Ammon's horn (tissue), 1 donor: ENCODE measurements at regions not wholly inside any gene's neighbourhood (a gene's known extent, or its start where the extent isn't known, plus 50 kb on each side); places are given as distances from the start of the nearest gene placed in this dataset.

ENCODE experiments used
- DNase-seq: peaks from one replicate; pipeline ENCODE4 v3.0.0-alpha.2; 2016; ENCODE audit warnings: low spot score

DNA sequence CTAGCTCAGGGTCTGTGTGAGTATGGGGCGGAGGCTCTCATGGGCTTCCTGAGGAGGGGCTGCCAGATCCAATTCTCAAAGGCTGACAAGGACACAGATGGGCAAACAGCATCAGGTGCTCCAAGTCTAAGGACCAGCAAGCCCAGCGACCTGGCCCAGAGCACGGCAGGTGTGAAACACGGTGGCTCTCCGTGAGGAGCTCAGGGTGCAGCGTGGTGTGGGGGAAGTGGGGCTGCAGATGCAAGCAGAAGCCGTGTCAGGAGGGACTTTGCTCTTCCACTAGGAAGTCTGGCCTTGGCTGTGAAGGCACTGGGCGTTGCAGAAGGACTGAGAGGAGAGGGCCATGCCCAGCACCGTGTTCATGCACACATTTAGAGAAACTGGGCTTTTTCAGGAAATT lies 420.0 kb downstream of the GADD45G start:
- DNase-seq: no peak

DNA sequence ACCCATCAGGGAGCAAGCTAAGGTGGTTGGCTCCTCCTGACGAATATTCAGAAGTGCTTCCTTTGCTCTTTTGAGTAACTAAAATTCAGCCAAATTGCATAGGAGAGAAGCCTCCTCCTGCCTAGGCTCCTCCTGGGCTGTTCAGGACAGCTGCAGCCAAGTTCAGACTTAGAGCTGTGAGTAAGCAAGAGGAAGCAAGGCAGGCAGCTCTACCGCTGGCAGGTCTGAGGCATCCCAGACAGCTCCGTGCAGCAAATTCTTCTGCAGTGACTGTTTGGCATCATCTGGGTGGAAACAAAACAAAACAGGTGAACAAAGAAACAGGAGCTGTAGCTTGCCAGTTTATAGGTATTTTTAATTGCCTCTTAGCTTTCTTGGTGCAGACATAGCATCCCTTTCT lies 421.0 kb downstream of the GADD45G start:
- no peak for DNase-seq

DNA sequence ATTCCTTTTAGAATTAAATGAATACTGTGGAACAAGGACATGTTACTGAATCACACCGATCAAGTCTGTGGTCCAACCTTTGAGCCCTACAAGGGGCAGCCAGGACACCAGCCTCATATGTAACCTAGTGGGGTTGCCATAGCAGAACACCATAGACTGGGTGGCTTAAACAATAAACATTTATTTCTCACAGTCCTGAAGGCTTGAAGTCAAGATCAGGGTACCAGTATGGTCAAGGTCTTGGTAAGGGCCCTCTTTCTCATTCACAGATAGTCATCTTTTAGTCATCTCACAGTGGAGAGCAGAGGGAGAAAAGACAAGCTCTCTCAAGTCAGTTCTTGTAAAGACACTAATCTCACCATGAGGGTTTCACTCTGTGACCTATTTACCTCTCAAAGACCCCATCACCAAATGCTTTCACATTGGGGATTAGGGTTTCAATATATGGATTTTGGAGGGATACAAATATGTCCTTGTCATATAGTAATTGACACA lies 422.5 kb downstream of the GADD45G start:
- no peak for DNase-seq

DNA sequence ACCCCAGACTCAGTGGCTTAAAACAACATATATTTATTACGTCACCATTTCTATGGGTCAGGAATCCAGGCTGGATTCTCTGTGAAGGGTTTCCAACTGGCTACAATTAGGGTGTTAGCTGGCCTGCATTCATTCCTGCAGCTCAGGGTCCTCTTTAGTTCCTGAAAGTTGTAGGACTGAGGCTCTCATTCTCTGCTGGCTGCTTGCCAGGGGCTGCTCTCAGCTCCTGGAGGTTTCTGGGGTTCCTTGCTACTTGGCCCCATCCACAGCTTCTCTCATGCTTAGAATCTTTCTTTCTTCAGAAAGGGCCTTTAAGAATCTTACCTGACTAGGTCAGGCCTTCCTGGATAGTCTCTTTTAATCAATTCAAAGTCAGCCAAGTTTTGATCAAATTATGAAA lies 424.6 kb downstream of the GADD45G start:
- DNase-seq: no peak

DNA sequence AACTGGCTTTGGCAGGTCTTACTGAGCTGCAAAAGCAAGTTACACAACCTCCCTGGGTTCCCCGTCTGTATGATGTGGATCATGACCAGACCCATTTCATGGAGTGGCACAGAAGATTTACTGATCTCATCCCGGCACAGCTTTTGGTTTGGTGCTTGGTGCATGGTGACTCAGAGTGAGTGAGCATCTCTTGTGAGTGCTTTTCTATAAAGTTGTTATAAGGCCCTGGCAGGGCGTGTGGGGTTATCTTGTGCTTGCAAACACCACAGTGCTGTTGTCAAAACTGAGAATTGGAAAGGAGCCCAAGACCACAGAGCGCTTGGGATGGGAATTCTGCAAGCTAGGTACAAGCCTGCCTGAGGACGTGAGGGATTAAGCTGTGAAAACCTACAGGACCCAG lies 425.2 kb downstream of the GADD45G start:
- DNase-seq: no peak

DNA sequence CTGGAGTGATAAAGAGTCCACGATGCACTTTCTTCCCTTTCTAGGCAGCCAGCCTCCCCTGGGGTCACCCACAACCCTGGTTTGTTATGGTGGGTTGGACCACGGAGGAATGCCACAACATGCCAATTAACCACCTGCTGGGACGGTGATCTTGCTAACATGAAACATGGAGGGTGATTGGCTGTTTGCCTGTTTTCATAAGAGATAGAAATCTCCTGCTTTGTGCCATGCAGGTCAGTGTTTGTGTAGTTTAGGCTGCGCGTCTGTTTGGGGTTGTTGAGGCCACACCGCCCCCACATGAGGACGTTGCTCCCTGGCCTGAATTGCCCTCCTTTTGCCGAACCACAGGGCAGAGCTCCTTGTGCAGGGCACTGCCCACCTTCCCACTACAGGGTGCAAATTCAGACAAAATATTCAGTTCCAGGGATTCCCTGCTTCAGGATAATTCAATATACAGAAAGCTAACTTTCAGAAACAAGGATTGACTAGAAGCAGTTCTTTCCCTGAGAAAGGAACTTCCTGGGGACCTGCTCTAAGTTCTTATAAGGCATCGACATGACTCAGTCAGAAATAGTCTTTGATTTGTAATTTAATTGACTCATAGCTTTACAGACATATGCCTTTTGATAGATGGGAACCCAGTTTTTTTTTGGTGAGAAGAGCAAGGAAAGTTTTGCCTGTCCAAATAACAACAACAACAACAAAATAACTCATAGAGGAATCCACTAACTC lies 427.6 kb downstream of the GADD45G start:
- no peak for DNase-seq

DNA sequence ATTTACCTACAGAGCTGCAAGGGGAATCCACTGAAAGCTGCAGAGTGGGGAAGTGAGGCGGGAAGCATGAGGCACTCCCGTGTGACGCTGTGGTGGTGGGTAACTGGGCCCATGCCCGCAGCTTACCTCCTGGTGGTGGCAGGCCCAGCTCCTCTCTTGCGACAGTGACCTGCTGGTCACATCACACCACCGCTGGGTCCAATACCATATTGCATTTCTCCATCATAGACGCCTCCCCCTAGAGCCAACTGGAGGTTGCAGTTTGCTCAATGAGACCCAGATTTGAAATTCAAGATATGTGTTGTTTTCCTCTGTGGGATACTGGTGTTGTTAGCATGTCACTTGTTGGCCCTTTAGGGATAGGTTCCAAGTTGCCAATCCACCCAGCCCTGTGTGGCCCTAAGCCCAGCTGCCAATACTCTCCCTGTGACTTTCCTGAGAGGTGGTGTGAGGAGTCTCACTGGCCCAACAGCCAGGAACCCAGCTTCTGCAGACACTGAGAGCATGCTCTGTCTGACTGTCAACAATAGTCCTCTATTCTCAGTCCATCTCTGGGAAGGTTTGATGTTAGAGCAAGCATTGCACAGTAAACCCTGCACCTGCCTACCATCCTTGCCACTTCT lies 428.3 kb downstream of the GADD45G start:
- no peak for DNase-seq

DNA sequence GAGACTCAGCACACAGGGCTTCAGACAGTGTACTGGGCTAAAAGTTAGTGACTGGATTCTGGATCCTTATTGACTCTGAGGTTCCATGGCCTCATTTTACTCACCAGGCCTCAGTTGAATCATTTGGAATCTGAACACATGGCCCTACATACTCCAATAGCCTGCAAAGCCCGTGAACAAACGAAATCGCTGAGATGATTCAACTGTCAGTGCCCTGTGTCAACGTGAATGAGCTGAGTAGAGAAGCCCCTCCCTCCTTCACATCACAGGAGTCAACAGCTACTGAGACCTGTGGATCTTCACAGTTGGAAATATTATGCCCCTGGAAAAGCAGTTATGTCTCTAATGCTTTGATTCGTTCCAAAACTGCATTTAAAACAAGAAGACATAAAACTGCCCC lies 429.3 kb downstream of the GADD45G start:
- no peak for DNase-seq

DNA sequence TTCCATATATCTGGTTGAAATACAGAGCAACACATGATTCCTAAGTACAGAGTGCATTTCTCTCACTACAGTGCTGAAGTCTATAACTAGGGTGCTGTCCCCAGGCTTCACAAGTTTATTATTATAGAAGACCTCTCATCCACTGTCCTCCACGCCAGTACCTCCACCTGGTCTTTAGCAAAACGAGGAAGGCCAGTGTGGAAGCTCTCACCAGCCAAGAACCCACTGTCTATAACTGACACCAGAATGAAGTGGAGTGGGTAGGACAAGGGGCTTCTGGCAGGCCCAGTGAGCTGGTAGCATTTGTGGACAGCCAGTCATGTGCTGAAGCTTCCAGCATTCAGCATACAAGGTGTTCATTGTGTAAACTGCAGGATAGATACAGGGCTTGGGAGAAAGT lies 430.7 kb downstream of the GADD45G start:
- no peak for DNase-seq

DNA sequence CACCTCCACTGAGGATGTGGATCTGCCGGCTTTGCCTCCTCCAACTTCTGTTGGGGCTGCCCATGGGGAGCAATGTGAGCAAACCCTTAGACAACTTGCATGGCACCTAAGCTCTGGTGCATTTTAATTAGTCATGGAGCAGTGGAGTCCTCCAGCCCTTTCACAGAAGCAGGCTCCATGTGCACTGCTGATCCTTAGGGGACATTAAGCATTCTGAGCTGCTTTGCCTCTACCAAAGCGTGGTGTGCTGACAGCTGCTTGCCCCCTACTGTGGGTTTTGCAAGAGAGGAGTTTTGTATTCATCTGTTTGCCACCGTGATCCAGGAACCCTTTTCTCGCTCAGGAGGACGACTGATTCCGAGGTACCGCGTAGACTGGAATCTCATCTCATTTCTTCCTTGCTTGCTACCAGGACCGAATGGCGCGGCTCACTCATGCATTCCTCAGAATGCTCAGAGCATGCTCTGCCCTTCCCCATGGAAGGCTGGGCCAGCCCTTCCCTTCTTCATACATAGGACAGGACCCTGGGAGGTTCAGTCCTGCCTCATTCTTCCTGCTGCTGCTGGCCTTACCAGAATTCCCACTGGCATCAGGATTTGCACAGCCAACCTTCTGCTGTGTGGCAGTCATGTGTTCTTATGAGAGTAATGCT lies 432.5 kb downstream of the GADD45G start:
- no peak for DNase-seq

DNA sequence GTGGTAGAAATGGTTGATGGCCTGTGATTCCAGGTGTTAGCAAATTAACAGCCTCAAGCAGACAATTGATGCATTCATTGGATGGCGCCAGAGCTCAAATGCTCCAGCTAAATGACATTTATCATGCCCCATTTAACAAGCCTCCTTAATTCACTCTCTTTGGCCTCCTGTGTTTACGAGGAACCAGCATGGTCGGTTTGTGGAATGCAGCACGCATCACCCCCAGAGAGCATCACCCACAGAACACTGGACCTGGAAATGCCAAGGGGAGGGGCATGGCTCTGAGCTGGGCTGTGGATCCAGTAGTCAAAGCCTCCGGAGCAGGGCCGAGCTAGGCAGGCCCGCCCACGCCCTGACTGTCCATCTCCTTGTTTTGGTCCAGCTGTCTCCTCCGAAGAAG lies 434.0 kb downstream of the GADD45G start:
- no peak for DNase-seq

DNA sequence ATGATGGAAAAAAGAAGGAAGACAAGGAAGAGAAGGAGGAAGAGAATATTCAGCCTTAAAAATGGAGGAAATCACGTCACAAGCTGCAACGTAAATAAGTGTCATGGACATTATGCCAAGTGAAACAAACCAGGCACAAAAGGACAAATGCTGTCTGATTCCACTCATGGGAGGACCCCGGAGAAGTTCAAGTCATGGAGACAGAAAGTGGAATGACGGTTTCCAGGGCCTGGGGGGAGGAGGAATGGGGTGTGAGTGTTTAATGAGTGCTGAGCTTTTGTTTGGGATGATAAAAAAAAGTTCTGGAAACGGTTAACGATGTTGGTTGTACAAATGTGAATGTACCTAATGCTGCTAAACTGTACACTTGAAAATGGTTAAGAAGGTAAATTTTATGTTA lies 439.5 kb downstream of the GADD45G start:
- DNase-seq: no peak

DNA sequence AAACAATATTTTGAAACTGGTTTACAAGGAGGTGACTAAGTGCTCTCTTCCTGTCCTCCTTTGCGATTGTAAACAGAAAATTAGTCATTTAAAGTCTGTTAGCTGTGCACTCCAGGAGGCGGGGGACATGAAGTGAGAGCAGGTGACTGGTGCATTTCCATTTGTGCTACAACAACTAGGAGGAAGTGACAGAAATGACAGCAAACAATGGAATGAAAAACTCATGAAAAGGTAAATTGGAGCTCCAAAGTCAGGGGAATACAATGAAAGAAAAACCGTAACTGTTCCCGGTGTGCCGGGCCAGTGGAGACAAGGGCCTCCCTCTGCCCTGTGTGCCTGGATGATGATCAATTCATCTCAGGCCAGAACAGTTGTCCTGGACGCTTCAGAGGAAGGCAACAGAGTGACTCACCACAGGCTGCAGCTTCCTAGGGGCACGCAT lies 439.9 kb downstream of the GADD45G start:
- DNase-seq: no peak

DNA sequence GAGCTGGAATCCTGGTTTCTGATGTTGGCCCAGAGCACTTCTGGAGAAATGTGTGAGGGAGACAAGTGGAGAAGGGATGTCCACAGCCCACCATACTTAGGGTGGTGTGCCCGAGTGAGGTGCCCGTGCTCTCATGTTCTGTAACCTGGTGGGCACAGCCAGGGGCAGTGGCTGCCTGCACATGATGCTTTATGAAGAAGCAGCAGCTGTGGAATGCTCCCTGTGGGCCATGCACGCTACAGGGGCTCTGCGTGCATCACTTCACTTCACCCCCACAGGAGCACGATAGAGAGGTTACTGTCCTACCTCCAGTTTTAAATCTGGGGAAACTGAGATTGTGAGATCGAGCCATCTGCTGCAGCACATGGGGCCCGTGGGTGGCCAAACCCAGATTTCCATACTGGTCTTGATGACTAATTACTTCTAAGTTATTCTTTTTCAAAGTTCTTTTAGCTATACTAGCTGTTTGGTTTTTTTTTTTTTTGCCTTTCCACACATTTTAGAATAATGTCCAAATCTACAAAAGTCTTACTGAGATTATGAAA lies 441.6 kb downstream of the GADD45G start:
- no peak for DNase-seq

DNA sequence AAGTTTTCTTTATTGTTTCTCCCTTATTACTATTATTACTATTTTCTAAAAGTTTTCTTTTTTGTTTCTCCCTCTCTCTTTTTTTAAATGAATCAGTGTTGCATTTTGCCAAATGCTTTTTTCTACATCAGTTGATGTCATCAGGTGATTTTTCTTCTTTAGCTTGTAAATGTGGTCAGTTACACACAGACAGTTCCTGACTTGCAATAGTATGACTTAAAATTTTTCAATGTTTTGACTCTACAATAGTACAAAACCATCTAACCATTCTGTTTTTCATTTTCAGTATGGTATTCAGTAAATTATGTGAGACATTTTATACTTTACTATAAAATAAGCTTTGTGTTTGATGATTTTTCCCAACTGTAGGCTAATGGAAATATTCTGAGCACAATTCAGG lies 443.0 kb downstream of the GADD45G start:
- DNase-seq: no peak

DNA sequence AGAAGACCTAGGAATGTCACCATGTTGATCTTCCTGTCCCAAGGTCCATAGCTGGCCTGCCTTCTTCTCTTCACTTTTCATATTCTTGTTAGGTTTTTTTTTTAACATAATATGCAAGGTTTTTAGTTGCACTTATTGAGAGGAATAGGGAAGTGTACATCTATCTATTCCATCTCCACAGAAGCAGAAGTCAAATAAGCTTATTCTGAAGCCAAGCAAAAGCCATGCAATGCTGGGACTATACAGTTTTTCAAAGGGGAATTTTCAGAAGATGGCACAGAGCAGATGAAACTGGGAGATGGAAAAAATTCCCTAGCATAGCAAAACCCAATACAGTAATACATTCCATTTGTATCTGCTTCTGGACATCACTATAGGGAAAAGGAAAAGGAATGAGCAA lies 447.6 kb downstream of the GADD45G start:
- DNase-seq: no peak

DNA sequence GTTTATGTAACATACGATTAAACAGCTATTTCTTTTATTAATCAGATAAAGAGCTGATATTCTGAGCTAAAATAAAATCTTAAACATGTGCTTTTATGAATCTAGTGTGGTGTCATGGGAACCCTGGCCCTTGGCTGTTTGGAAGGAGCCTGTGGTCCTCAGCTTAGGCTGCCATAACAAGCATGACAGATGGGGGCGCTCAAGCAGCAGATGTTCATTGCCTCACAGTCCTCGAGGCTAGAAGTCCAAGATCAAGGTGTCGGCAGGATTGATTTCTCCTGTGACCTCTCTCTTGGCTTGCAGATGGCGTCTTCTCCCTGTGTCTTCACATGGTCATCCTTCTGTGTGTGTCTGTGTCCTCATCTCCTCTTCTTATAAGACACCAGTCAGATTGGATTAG lies 448.2 kb downstream of the GADD45G start:
- DNase-seq: no peak

DNA sequence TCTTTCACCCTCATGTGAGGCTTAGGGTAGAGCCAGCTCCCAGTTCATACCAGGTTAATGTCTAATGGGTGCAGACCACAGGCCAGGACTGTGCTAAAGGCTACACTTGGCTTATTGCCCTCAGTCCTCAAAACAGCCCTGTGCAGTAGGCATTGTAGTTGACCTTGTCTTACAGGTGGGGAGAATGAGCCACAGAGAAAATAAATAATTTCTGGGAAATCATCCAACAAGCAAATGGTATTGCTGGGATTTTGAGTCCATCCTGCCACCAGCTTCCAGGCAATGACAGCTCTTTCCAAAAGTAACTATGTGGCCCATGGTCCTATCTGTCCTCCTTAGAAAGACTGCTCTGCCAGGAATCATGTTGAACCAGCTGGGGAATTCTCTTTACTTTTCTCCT lies 450.0 kb downstream of the GADD45G start:
- DNase-seq: no peak

DNA sequence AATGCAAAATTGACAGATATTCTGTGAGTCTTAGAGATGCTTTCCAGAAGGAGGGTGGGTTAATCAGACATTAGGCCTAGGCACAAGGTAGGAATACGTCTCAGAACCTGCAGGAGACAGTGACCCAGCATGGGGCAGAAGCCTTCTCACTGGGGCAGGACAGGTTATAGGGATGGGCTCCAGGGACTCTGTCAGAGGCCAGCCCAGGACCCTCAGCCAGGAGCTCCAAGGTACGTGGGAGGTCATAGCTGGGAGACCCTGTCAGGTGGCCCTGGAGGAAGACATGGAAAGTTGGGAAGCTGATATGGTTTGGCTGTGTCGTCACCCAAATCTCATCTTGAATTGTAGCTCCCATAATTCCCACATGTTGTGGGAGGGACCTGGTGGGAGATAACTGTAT lies 450.4 kb downstream of the GADD45G start:
- DNase-seq: no peak

DNA sequence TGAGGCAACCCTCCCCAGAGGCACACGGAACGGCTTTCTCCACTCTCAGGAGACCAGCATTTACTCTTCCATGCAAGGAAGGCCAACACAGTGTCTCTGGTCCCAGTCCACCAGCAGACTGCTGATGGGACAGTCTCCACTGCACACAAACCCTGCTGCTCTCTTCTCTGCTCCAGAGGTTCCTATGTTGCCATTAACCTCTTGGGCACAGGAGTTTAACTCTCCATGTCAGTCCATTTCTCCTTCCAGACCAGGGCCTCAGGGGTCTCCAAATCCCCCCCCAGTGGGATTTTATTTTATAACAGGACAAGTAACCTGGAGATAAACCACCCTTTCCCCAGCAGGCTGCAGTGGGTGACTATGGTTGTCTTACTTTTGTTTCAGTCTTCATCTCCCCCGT lies 452.5 kb downstream of the GADD45G start:
- DNase-seq: no peak

DNA sequence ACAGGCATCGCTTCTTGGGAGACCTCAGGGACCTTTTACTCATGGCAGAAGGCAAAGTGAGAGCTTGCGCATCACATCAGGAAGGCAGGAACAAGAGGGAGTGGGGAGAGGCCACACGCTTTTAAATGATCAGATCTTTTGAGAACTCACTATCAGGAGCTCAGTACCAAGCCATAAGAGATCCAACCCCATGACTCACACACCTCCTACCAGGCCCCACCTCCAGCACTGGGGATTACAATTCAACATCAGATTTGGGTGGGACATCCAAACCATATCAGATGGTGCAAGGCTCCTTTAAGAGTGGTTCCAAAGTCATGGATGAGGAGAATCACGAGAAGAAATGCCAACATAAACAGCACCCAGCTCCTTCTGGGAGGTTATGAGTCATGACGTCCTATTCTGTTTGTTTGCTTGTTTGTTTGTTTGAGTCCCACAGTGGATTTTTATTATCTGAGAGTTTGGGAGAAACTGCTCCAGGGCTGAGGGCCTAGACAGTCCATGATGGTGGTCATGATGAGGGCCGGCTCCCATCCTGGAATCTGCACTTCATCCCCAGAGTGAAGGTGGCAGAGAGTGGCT lies 453.5 kb downstream of the GADD45G start:
- no peak for DNase-seq

DNA sequence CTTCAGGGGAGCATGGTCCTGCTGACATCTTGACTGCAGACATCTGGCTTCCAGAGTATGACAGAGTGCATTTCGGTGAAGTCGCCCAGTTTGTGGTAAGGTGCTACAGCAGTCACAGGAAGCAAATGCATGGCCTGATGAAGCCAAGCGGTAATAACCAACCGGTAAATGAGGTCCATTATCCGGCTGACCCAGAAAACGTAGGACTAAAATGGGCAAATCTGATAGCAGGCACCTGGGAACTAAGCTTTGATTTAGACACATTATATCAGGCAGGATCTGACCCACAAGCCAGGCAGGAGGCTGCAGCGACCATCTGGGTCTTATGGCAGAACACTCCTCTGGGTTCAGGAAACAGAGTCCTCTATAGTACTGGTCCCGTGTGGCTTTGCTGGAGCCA lies 454.6 kb downstream of the GADD45G start:
- DNase-seq: no peak

DNA sequence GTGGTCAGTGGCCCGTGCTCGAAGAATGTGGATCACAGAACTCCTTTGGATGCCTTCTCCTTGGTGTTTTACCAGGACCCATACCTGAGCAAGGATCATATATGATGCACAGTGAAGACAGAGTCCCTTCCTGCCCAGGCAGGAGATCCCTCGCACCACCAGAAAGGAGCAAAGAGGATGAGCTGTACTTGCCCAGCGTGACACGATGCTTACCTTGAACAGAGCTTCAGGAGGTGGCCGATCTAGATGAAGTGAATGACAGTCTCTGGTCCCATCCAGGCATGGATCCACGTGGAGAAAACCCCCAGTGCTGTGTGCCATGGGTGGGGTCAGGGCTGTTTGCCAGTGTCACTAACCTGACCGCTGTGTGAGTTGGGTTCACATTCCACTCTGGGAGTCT lies 455.4 kb downstream of the GADD45G start:
- no peak for DNase-seq
